ENCODE measurements at regions not wholly inside any gene's neighbourhood (a gene's known extent, or its start where the extent isn't known, plus 50 kb on each side); places are given as distances from the start of the nearest gene placed in this dataset.
"Not testable (repeated sequence)": the region's sequence is repeated elsewhere in the genome, so short reads cannot be mapped to it uniquely, and the experiment has no call there.

- no peak for DNase-seq
Measured at GRCh38 chr6:91241946-91242613, 655.2 kb upstream of the MAP3K7 start.

DNA sequence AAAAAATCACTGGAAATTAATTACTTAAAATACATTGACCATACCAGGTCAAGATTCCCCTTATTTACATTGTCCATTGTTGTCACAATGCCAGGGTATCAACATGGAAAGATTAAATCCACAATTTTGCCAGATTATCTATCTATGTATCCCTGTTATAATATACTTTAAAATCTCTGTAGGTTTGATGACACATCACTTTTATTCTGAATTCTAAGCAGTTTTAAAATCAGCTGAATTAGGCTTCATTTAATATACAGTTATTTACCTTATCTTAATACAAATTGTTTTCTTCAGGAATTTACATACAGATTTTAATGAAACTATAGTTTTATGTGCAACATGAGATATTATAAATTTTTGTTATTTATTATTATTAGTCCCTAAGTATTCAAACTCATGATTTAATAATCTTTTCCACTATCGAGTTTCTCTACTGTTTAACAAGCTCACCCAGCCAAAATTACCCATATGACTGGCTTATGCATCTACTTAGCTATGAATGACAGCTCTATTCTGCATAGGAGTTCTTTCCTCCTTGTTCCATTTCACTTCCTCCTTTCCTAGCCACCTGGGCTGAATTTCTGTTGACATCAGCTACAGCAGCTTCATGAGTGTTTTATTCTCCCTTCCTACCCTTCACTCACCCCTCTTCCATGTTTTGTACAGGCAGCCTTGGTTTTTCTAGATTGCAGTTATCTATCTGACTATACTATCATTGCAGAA lies 654.2 kb upstream of the MAP3K7 start:
- DNase-seq, result no peak

- DNase-seq, result no peak
Measured at GRCh38 chr6:91221072-91221720, 634.3 kb upstream of the MAP3K7 start.

DNA sequence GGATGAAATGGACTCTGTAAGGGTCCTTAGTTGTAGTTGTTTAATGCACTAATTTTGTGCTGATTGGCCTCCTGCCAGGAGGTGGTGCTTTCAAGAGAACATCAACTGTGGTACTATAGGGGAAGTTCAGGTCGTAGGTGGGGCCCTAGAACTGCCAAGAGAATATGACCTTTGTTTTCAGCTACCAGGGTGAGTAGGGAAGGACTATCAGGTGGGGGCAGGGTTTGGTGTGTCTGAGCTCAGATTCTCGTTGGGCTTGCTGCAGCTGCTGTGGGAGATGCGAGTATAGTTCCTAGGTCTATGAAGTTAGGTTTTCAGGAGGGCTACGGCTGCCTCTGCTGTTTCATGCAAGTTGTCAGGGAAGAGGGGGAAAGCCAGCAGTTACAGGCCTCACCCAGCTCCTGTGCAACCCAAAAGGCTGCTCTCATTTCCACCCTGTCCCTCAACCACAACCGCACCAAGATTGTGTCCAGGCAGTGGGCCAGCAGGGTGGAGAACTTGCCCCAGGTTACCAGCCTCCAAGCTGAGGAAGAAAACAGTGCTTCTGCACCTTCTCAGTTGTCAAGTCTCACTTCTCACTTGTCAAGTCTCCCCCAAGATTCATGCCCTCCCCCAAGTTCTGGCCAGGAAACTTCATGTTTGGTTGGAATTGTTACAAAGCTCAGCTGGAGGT lies 626.5 kb upstream of the MAP3K7 start:
- no peak for DNase-seq

DNA sequence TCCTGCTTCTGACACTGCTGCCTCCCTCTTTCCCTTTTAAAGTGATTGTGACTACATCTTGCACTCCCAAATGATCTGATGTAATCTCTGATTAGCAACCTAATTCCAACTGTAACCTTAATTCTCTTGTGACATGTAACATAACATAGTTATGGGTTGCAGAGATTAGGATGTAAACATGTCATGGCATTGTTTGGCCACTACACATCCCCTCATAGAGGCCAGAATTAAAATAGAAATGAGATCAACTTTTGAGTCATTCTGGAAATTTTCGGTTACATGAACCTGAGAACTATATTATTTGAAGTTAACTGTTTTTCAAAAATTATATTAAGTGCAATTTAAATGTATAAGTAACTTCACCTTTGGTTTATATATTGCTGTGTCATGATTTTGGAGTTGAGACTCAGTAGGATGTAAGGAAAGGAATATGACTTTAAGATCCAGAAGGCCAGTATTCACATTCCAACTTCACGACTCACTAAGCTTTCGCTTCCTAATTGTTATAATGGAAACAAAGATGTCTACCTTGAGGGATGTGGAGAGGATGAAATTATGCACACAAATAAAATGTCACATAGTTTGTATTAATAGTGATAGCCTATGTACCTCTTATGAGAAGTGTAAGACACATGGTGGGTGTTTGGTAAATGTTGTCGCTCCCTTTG lies 611.9 kb upstream of the MAP3K7 start:
- DNase-seq, result no peak

DNA sequence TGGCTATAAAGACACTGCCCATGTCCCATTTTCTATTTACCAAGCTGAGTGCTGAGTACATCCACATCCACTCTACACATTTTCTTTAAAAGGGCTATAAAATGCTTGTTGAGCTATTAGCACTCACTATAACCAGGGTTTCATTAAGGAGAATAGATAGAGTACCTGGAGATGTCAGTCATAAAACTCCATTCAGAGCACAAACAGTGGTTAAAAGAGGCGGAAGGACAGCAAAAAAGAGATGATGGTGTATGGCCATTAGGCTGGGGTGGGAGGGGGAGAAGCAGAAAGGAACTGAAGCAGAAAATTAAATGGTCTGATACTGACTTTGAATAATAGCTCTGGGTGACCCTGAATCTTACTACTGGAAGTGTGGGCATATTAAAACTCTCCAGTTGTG lies 609.9 kb upstream of the MAP3K7 start:
- DNase-seq, result no peak

DNA sequence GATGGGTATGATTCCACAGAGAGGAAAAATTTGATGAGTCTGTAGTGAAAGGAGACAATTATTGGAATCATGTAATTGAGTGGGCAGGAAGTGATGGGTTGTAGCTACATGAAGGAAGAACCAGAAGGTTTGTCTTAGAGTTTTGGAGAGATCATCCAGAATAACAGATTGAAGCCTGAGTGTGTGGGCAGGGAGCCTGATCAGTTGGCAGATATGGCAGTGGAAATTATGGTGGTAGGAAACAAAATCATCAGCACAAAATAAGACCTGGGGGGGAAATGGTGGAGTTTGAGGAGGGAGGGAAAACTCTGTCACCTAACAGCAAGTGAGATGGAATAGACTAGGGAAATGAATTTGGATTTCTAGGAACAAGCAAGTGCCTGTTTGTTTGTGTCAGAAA lies 606.6 kb upstream of the MAP3K7 start:
- DNase-seq, result no peak

DNA sequence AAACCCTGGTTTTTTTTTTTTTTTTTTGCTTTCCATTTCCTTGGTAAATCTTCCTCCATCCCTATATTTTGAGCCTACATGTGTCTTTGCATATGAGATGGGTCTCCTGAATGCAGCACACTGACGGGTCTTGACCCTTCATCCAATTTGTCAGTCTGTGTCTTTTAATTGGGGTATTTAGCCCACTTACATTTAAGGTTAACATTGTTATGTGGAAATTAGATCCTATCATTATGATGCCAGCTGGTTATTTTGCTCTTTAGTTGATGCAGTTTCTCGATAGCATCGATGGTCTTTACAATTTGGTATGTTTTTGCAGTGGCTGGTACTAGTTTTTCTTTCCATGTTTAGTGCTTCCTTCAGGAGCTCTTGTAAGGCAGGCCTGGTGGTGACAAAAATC lies 603.2 kb upstream of the MAP3K7 start:
- DNase-seq, result not testable (repeated sequence)

DNA sequence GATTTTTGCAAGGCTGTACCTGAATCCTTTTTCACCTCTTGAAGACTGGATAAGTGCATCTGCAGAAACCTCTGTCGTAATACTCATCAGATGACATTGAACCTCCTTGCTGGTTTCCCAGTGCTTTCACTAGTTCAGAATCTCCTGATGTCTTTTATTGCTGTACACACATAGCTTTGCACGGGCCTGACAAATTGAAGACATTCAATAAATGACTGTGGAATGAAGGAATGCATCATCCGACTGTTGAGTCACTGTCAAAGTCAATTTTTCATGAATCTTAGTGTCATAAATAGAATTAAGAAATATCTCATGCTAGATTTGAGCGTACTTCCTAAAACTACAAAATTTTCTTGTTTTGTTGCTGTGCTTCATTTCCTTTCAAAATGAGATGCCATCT lies 598.2 kb upstream of the MAP3K7 start:
- no peak for DNase-seq

DNA sequence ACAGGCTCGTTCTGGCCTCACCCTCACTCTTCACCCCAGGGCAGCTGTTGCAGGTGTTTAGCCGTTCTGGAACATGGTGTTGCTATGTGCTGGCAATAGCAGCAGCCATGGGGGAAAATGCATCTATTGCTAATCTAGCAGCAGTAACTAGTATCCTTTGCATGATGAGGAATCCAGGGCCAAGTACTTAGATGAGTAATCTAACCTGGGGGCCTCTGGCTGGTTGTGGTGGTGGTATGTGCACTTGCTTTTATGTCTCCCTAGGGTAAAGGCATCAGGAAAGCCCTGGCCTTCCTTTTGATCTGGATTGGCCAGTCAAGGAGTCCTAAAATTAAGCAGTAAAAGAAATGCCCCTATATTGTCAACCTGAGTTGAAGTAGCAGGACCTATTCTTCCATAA lies 594.5 kb upstream of the MAP3K7 start:
- DNase-seq, result no peak

GRCh38 chr6:91173651-91174050 lies 586.8 kb upstream of the MAP3K7 start:
- DNase-seq, result no peak

- DNase-seq, result no peak
Measured at GRCh38 chr6:91173186-91173585, 586.3 kb upstream of the MAP3K7 start.

GRCh38 chr6:91171754-91172462 lies 585.0 kb upstream of the MAP3K7 start:
- no peak for DNase-seq

- DNase-seq, result no peak
Measured at GRCh38 chr6:91167846-91168245, 581.0 kb upstream of the MAP3K7 start.

DNA sequence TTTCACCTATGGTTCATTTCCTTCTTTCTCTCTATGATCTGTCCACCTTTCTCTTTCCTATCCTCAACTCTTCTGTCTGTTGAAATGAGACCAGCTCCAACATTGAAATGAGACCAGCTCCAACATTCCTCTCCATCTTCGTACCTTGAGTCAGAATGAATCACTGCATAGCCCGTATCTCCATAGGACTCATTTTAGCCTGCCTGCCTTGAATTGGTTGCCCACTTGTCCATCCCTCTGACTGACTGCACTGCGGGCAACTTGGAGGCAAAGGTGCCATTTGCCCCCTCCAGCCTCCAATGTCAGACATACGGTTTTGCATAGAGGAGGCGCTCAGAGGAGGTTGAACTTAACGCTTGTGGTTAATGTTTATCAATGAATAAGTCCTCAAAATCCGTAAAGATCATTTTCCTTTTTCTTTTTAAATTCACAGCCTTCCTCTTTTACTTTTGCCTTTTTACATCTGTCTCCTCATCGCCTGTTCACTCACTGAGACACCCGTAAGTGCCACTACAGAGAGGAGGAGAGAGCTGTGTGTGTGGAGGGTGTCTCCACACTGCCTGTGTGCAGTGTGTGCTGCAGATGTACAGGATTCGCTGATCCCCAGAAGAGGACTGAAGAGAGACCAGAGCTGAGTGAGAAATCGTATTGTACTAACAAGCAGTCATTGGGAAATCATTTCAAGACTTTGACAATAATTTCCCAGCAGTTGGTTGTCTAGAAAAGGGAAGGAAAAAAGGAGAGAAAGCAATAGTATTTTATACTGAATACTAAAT lies 579.6 kb upstream of the MAP3K7 start:
- DNase-seq, result no peak

DNA sequence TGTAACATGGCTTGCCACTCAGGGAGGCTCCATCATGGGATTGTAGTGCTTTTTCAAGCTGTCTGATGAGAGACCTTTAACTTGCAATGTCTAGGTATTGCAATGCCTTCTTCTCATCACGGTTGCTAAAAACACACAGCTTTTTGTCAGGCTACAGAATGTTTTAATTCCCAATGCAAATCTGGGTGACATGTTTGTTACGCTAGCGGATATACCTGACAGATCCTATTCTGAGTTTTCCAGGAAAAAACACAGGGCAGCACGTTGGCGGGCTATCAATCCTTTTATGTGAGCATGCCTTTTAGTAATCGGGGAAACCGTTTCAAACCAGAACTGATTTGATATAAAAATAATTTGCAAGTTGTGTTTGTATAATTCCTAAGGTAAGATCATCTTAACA lies 577.2 kb upstream of the MAP3K7 start:
- no peak for DNase-seq

GRCh38 chr6:91161246-91161645 lies 574.4 kb upstream of the MAP3K7 start:
- DNase-seq, result peak in 1 of 2 donors; percentile 10

DNA sequence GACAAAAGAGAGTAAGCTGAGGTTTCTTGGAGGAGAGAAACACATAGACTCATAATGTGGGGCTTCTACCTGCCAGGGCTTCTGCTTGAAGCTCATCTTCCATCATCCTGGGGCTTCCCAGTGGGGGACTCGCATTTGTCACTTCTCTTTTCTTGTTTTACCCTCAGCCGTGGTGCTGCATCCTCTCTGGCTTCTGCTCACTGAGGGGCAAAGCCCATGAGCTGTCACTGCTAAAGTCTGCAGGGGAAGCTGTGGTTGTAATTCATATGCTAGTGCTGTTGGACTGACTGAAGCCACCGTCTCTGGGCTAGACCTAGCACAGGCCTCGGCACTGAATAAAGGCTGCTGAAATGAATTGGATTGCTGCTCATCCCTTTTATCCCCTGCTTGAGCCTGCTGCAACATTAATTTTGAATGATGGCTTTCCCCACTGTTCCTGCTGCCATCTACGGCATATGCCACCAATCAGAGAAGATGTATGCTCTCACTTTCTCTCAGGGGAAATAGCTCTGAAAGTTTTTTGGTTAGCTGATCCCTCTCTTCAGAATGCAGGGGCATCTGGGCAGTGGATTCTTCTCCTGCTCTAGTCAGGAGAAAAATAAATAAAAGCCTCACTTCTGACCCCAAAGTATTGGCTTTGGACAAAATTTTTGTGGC lies 568.4 kb upstream of the MAP3K7 start:
- no peak for DNase-seq

- DNase-seq, result no peak
Measured at GRCh38 chr6:91152824-91153223, 566.0 kb upstream of the MAP3K7 start.

DNA sequence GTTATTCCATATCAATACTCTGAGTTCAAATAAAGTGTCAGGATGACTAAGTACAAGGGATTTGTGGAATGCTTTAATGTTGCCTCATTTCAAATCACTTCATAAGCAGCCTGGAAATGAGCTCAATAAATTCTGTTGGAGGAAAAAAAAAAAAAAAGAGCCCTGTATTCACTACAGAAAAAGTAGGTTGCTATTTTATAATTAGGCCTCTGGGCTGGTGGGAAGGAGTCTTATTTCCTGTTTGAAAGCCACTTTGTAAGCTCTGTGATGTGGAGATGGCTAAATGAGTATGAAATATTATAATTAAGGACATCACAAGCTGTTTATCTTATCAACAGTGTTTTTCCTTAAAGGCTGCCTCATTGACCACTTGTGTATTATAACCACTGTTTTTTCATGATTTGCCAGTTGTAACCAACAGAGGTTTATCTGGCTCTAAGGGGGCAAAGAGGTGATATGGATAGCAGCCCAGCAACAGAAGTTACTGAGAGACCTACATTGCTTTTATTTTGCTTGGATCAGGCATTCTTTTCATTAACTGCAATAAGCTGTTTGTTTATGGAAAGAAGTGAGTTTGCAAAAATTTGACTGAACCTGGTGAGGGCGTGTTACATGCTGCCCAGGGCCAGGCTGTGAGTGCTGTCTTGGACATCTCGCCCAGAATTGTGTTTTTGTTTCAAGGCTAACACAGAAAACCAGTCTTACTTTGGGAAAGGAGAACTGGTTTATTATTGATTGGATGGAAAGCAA lies 563.3 kb upstream of the MAP3K7 start:
- DNase-seq, result no peak
